HCT116 (cell line): ENCODE measurements at regions not wholly inside any gene's neighbourhood (a gene's known extent, or its start where the extent isn't known, plus 50 kb on each side); places are given as distances from the start of the nearest gene placed in this dataset.

Experiments used
- ATAC-seq: fragments of 200-7000 bp; cut with Tn5 transposase; 2 replicates; pipeline ENCODE4 v1.9.1; 2020; ENCODE audit warnings: mild to moderate bottlenecking, moderate library complexity
- BruUV-seq: library from RNA; stranded (reverse); fragments of 400-500 nt; replicated peaks from 2 replicates; lab custom pipeline; 2021; lab: Mats Ljungman, UMichigan
- CTCF ChIA-PET: fragments of 300-600 bp; sonication (Branson Sonifier 250); formaldehyde crosslinking; loops from one replicate; lab custom pipeline; 2021; ENCODE audit warnings: antibody characterized with exemption; lab: Charles Lee
- POLR2A ChIA-PET: fragments of 300-600, 350-600 bp; sonication (Branson Sonifier 250); formaldehyde crosslinking; loops from one replicate; lab custom pipeline; 2021; ENCODE audit warnings: antibody characterized with exemption; lab: Charles Lee
- RAD21 ChIA-PET, 2 experiments: fragments of 300-600 bp; sonication (Branson Sonifier 250); formaldehyde crosslinking; loops; one replicate each; lab custom pipeline; 2023; ENCODE audit warnings: low total read pairs in 2 of 2; ENCODE audit not compliant: uncharacterized antibody in 2 of 2, unreplicated experiment in 2 of 2, low non-redundant PET in 1 of 2; lab: Charles Lee
- DNase-seq: peaks from one replicate; pipeline ENCODE4 v3.0.0-alpha.2; 2010; ENCODE audit warnings: low read depth, low spot score
- H2AFZ ChIP-seq: fragments of 200-600 bp; shearing (Covaris generic), sonication (generic); 2 replicates; pipeline ENCODE4 v1.6.1; 2017; ENCODE audit warnings: low read depth, mixed run types, mixed read lengths, antibody characterized with exemption, low read length; ENCODE audit not compliant: poor library complexity, severe bottlenecking
- H3K27ac ChIP-seq: 2 replicates; pipeline ENCODE4 v1.5.1; 2012; ENCODE audit warnings: low read depth, low read length
- H3K27me3 ChIP-seq: fragments of 200-600 bp; sonication (generic); 2 replicates; pipeline ENCODE4 v1.6.1; 2016; ENCODE audit warnings: mixed run types, low read length, mixed read lengths; ENCODE audit not compliant: insufficient read depth
- H3K36me3 ChIP-seq, 2 experiments: fragments of 200-500 bp in 1 of 2; fragments of 200-600 bp in 1 of 2; sonication (Bioruptor generic) in 1 of 2; sonication (generic) in 1 of 2; 2 replicates each; pipeline versions ENCODE4 v1.5.1 to v1.6.1; 2014 to 2016; ENCODE audit warnings: low read length in 2 of 2, inconsistent platforms in 1 of 2, mixed read lengths in 1 of 2, mixed run types in 1 of 2; ENCODE audit not compliant: insufficient read depth in 2 of 2, control insufficient read depth in 1 of 2
- H3K4me1 ChIP-seq, 2 experiments: fragments of 200-600 bp in 1 of 2; sonication (generic) in 1 of 2; 2 replicates each; pipeline versions ENCODE4 v1.5.1 to v1.6.1; 2012 to 2017; ENCODE audit warnings: low read length in 2 of 2, inconsistent platforms in 1 of 2, mild to moderate bottlenecking in 1 of 2, mixed read lengths in 1 of 2, mixed run types in 1 of 2, moderate library complexity in 1 of 2; ENCODE audit not compliant: insufficient read depth in 2 of 2, control insufficient read depth in 1 of 2
- H3K4me2 ChIP-seq: fragments of 200-600 bp; sonication (generic); 2 replicates; pipeline ENCODE4 v1.6.1; 2017; ENCODE audit warnings: mixed run types, low read length, mixed read lengths
- H3K4me3 ChIP-seq, 2 experiments: fragments of 200-600 bp in 1 of 2; sonication (generic) in 1 of 2; replicated peaks in 1 of 2; 2 replicates each; pipeline ENCODE4 v1.5.1; 2011 to 2016; ENCODE audit warnings: low read length in 2 of 2, control low read depth in 1 of 2, low read depth in 1 of 2, mild to moderate bottlenecking in 1 of 2, mixed read lengths in 1 of 2, mixed run types in 1 of 2
- H3K79me2 ChIP-seq: fragments of 200-600 bp; sonication (generic); 2 replicates; pipeline ENCODE4 v1.6.1; 2017; ENCODE audit warnings: mild to moderate bottlenecking, mixed run types, low read length, moderate library complexity, mixed read lengths; ENCODE audit not compliant: insufficient read depth
- H3K9ac ChIP-seq: fragments of 200-600 bp; sonication (generic); 2 replicates; pipeline ENCODE4 v1.6.1; 2016; ENCODE audit warnings: low read length, mixed read lengths
- H3K9me2 ChIP-seq: fragments of 200-600 bp; sonication (generic), shearing (Covaris generic); 2 replicates; pipeline ENCODE4 v1.6.1; 2017; ENCODE audit warnings: mixed run types, mild to moderate bottlenecking, moderate library complexity; ENCODE audit not compliant: insufficient read depth
- H3K9me3 ChIP-seq, 2 experiments: fragments of 200-500 bp in 1 of 2; fragments of 200-600 bp in 1 of 2; sonication (Bioruptor generic) in 1 of 2; sonication (generic) in 1 of 2; 2 replicates each; pipeline ENCODE4 v1.6.1; 2014 to 2017; ENCODE audit warnings: low read length in 2 of 2, mixed read lengths in 2 of 2, inconsistent platforms in 1 of 2, low read depth in 1 of 2, mild to moderate bottlenecking in 1 of 2, mixed run types in 1 of 2, moderate library complexity in 1 of 2; ENCODE audit not compliant: control insufficient read depth in 1 of 2, insufficient read depth in 1 of 2
- H4K20me1 ChIP-seq: fragments of 200-600 bp; sonication (generic), shearing (Covaris generic); 2 replicates; pipeline ENCODE4 v1.6.1; 2017; ENCODE audit warnings: mixed run types, mild to moderate bottlenecking, moderate library complexity; ENCODE audit not compliant: insufficient read depth
- CBX3 ChIP-seq: IDR thresholded peaks from 2 replicates; pipeline ENCODE4 v1.6.1; 2012; ENCODE audit warnings: low read depth
- CEBPB ChIP-seq: IDR thresholded peaks from 2 replicates; pipeline ENCODE4 v1.6.1; 2012; ENCODE audit warnings: low read depth
- EGR1 ChIP-seq: IDR thresholded peaks from 2 replicates; pipeline ENCODE4 v1.6.1; 2012; ENCODE audit warnings: low read depth
- ELF1 ChIP-seq: IDR thresholded peaks from 2 replicates; pipeline ENCODE4 v1.6.1; 2012; ENCODE audit warnings: low read depth, borderline replicate concordance
- EZH2 ChIP-seq: fragments of 200-600 bp; sonication (generic); IDR thresholded peaks from 2 replicates; pipeline ENCODE4 v1.6.1; 2017; ENCODE audit warnings: antibody characterized with exemption, mixed run types
- MAX ChIP-seq: IDR thresholded peaks from 2 replicates; pipeline ENCODE4 v1.6.1; 2012
- POLR2A ChIP-seq: IDR thresholded peaks from 2 replicates; pipeline ENCODE4 v1.7.0; 2011; ENCODE audit warnings: borderline replicate concordance; ENCODE audit not compliant: insufficient read depth, insufficient read length; ENCODE audit errors: extremely low read depth
- SP1 ChIP-seq: IDR thresholded peaks from 2 replicates; pipeline ENCODE4 v1.6.1; 2012; ENCODE audit warnings: low read depth
- SRF ChIP-seq: IDR thresholded peaks from 2 replicates; pipeline ENCODE4 v1.6.1; 2012; ENCODE audit warnings: low read depth
- YY1 ChIP-seq: IDR thresholded peaks from 2 replicates; pipeline ENCODE4 v1.6.1; 2011; ENCODE audit warnings: low read length, low read depth, moderate library complexity, mild to moderate bottlenecking; ENCODE audit not compliant: insufficient replicate concordance; ENCODE audit errors: extremely low read depth
- ZFX ChIP-seq: fragments of 450-650 bp; IDR thresholded peaks from 2 replicates; pipeline ENCODE4 v1.6.1; 2017
- ZNF274 ChIP-seq: fragments of 200-500 bp; sonication (Bioruptor generic); IDR thresholded peaks from 2 replicates; pipeline ENCODE4 v1.6.1; 2014; ENCODE audit warnings: mild to moderate bottlenecking, low read depth, low read length, inconsistent platforms
- intact Hi-C: fragments of 100-400 bp; cut with micrococcal nuclease; formaldehyde crosslinking; loops from 2 replicates; pipeline ENCODE4 v1.10.0; 2022
- TF ChIP-seq, protein P1 (sequence below), 3 experiments: fragments of 200-600 bp in 1 of 3; sonication (generic) in 1 of 3; IDR thresholded peaks in 2 of 3; conservative IDR thresholded peaks in 1 of 3; 2 replicates each; pipeline ENCODE4 v1.5.1; 2012 to 2017; ENCODE audit warnings: low read depth in 2 of 3, low read length in 2 of 3, antibody characterized with exemption in 1 of 3, borderline replicate concordance in 1 of 3, control low read depth in 1 of 3, mild to moderate bottlenecking in 1 of 3, mixed read lengths in 1 of 3, mixed run types in 1 of 3, moderate library complexity in 1 of 3; ENCODE audit not compliant: insufficient read depth in 1 of 3
- TF ChIP-seq, protein P2 (sequence below): IDR thresholded peaks from 2 replicates; pipeline ENCODE4 v1.6.1; 2011; ENCODE audit warnings: mild to moderate bottlenecking, low read length, moderate library complexity; ENCODE audit not compliant: insufficient replicate concordance; ENCODE audit errors: extremely low read depth
- TF ChIP-seq, protein P3 (sequence below): IDR thresholded peaks from 2 replicates; pipeline ENCODE4 v1.6.1; 2012

DNA sequence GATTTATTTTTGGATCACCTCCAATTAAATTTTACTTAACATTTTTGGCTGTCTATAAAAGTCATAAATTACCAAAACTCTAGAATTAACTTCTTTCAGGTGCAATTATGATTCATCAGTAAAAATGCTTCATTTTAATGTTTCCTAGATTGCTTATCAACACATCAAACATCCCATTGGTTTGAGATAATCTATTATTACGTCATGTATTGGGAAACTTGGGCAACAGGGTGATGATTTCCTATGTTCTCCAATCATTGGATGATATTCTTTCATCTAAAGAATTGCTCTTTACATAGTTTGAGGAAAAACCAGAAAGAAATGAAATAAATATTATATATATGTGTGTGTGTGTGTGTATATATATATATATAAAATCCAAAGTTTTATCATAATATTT is 76.8 kb upstream of the KCNJ6 start:
- no peaks in the 10 kb centered on the region for H3K79me2 ChIP-seq
- ChIA-PET RAD21 (no interaction called here), CTCF (no interaction called here), POLR2A (no interaction called here)
- no peak overlapping the region for H3K27ac ChIP-seq
- no TSS peak for BruUV-seq
- no peaks in the 10 kb centered on the region for H3K36me3 ChIP-seq
- H3K4me1 ChIP-seq: no peaks in the 10 kb centered on the region
- H3K4me2 ChIP-seq: no peak overlapping the region
- no peaks in the 10 kb centered on the region for H3K9me2 ChIP-seq
- H4K20me1 ChIP-seq: no peaks in the 10 kb centered on the region
- DNase-seq (no peak), ATAC-seq (no peak)
- H2AFZ ChIP-seq: no peak overlapping the region
- H3K27me3 ChIP-seq: no peaks in the 10 kb centered on the region
- H3K4me3 ChIP-seq: no peak overlapping the region
- intact Hi-C loops: no loop called here
- peaks cover 0 to 22% of the 10 kb centered on the region in 2 experiments; a peak in 1 of 4 replicates for H3K9me3 ChIP-seq
- TF ChIP-seq SP1 (no peak), MAX (no peak), YY1 (no peak), EZH2 (no peak), POLR2A (no peak), CBX3 (no peak), SRF (no peak), CEBPB (no peak), EGR1 (no peak), ZNF274 (no peak), ZFX (no peak), ELF1 (no peak)
- TF ChIP-seq, protein P1, sequence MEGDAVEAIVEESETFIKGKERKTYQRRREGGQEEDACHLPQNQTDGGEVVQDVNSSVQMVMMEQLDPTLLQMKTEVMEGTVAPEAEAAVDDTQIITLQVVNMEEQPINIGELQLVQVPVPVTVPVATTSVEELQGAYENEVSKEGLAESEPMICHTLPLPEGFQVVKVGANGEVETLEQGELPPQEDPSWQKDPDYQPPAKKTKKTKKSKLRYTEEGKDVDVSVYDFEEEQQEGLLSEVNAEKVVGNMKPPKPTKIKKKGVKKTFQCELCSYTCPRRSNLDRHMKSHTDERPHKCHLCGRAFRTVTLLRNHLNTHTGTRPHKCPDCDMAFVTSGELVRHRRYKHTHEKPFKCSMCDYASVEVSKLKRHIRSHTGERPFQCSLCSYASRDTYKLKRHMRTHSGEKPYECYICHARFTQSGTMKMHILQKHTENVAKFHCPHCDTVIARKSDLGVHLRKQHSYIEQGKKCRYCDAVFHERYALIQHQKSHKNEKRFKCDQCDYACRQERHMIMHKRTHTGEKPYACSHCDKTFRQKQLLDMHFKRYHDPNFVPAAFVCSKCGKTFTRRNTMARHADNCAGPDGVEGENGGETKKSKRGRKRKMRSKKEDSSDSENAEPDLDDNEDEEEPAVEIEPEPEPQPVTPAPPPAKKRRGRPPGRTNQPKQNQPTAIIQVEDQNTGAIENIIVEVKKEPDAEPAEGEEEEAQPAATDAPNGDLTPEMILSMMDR (IDR thresholded peaks at IDR 0.05 in 2 of 3, conservative IDR thresholded peaks at IDR 0.05 in 1 of 3; ENCODE audit: borderline replicate concordance in 1 of 3, insufficient read depth in 1 of 3, low read depth in 2 of 3, low read length in 2 of 3): no peak
- TF ChIP-seq, protein P2, sequence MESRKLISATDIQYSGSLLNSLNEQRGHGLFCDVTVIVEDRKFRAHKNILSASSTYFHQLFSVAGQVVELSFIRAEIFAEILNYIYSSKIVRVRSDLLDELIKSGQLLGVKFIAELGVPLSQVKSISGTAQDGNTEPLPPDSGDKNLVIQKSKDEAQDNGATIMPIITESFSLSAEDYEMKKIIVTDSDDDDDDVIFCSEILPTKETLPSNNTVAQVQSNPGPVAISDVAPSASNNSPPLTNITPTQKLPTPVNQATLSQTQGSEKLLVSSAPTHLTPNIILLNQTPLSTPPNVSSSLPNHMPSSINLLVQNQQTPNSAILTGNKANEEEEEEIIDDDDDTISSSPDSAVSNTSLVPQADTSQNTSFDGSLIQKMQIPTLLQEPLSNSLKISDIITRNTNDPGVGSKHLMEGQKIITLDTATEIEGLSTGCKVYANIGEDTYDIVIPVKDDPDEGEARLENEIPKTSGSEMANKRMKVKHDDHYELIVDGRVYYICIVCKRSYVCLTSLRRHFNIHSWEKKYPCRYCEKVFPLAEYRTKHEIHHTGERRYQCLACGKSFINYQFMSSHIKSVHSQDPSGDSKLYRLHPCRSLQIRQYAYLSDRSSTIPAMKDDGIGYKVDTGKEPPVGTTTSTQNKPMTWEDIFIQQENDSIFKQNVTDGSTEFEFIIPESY: no peak
- TF ChIP-seq, protein P3, sequence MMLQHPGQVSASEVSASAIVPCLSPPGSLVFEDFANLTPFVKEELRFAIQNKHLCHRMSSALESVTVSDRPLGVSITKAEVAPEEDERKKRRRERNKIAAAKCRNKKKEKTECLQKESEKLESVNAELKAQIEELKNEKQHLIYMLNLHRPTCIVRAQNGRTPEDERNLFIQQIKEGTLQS: no peak
- no peak overlapping the region for H3K9ac ChIP-seq
